ENCODE measurements at regions not wholly inside any gene's neighbourhood (a gene's known extent, or its start where the extent isn't known, plus 50 kb on each side); places are given as distances from the start of the nearest gene placed in this dataset.
"Not testable (repeated sequence)": the region's sequence is repeated elsewhere in the genome, so short reads cannot be mapped to it uniquely, and the experiment has no call there.

DNA sequence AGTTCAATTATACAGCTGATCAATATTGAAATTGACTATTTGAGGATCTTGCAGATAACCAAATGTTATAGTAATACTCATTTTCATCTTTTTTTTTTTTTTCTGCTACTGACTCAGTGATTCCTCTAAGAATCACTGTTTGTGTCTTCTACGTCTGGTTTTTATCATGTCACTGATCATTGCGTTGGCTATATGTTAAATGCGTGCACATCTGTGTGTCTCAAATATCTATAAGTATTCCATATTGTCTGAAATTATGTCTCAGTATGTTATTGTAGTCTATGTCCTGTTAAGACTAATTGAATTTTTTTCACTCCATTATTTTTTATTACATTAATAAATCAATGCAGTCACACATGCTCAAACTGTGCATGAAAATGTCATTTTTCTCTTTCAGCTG is 200.5 kb downstream of the PCDH20 start:
- Mint-ChIP-seq H3K27ac (ENCODE audit: unreplicated experiment) (no peak overlapping the region), H3K9me3 (ENCODE audit: unreplicated experiment) (no peaks in the 10 kb centered on the region), H3K36me3 (ENCODE audit: unreplicated experiment) (no peaks in the 10 kb centered on the region), H3K27me3 (ENCODE audit: unreplicated experiment) (no peaks in the 10 kb centered on the region), H3K4me1 (ENCODE audit: low read depth, unreplicated experiment) (no peaks in the 10 kb centered on the region), H3K4me3 (ENCODE audit: unreplicated experiment) (no peak overlapping the region)
- no peak for DNase-seq
- TF ChIP-seq, protein P1, sequence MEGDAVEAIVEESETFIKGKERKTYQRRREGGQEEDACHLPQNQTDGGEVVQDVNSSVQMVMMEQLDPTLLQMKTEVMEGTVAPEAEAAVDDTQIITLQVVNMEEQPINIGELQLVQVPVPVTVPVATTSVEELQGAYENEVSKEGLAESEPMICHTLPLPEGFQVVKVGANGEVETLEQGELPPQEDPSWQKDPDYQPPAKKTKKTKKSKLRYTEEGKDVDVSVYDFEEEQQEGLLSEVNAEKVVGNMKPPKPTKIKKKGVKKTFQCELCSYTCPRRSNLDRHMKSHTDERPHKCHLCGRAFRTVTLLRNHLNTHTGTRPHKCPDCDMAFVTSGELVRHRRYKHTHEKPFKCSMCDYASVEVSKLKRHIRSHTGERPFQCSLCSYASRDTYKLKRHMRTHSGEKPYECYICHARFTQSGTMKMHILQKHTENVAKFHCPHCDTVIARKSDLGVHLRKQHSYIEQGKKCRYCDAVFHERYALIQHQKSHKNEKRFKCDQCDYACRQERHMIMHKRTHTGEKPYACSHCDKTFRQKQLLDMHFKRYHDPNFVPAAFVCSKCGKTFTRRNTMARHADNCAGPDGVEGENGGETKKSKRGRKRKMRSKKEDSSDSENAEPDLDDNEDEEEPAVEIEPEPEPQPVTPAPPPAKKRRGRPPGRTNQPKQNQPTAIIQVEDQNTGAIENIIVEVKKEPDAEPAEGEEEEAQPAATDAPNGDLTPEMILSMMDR (IDR thresholded peaks at IDR 0.05; ENCODE audit: partially characterized antibody, unreplicated experiment), result no peak

DNA sequence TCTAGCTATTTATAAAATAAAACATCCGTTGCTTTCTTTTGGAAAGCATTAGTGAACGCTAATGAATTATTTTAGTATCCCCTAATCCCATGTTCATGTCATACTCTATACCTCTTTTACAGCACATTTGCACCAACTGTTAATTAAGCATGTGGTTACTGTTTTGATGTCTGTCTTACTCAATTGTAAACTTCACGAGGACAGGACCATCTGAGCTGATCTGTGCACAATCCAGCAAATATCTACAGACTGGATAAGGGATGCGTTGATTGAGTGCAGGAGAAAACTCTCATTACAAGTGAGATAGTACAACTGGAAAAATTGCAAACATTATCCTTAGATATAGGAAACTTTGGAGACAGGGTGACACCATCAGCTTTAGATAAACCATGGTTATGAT is 201.1 kb downstream of the PCDH20 start:
- no peak for DNase-seq
- Mint-ChIP-seq H3K4me3 (ENCODE audit: unreplicated experiment) (no peak overlapping the region), H3K27me3 (ENCODE audit: unreplicated experiment) (no peaks in the 10 kb centered on the region), H3K9me3 (ENCODE audit: unreplicated experiment) (no peaks in the 10 kb centered on the region), H3K4me1 (ENCODE audit: low read depth, unreplicated experiment) (no peaks in the 10 kb centered on the region), H3K36me3 (ENCODE audit: unreplicated experiment) (no peaks in the 10 kb centered on the region), H3K27ac (ENCODE audit: unreplicated experiment) (no peak overlapping the region)
- TF ChIP-seq, protein P1 (IDR thresholded peaks at IDR 0.05; ENCODE audit: partially characterized antibody, unreplicated experiment), result no peak

DNA sequence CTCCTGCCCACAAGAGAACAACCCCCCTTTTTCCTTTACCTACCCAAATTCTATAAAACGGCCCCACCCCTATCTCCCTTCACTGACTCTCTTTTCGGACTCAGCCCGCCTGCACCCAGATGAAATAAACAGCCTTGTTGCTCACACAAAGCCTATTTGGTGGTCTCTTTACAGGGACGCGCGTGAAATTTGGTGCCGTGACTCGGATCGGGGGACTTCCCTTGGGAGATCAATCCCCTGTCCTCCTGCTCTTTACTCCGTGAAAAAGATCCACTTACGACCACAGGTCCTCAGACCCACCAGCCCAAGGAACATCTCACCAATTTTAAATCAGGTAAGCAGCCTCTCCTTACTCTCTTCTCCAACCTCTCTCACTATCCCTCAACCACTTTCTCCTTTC is 209.8 kb downstream of the PCDH20 start:
- H3K4me3 Mint-ChIP-seq (ENCODE audit: unreplicated experiment); H3K9me3 Mint-ChIP-seq (ENCODE audit: unreplicated experiment); H3K4me1 Mint-ChIP-seq (ENCODE audit: low read depth, unreplicated experiment); H3K36me3 Mint-ChIP-seq (ENCODE audit: unreplicated experiment); DNase-seq; H3K27ac Mint-ChIP-seq (ENCODE audit: unreplicated experiment); H3K27me3 Mint-ChIP-seq (ENCODE audit: unreplicated experiment): not testable (repeated sequence)

DNA sequence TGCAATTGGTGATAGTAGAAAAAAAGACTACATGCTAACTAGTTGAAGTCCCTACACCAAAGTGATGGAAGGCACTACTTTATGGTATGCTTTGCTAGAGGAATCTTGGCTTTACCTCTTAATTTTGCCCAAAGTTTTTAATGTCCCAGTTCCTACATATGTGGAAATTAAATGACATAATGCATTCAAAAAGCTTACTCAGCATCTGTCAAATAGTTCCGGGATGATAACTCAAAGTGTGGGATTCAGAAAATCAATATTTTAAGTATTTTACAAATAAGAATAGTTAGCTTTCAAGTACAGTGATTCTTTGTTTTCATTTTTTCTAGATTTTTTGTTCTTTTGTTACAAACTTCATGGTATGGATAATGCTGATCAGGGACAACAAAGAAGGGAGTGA is 211.6 kb downstream of the PCDH20 start:
- Mint-ChIP-seq H3K27ac (ENCODE audit: unreplicated experiment) (no peak overlapping the region), H3K36me3 (ENCODE audit: unreplicated experiment) (no peaks in the 10 kb centered on the region), H3K27me3 (ENCODE audit: unreplicated experiment) (no peaks in the 10 kb centered on the region), H3K9me3 (ENCODE audit: unreplicated experiment) (peaks cover 4% of the 10 kb centered on the region), H3K4me1 (ENCODE audit: low read depth, unreplicated experiment) (no peaks in the 10 kb centered on the region), H3K4me3 (ENCODE audit: unreplicated experiment) (no peak overlapping the region)
- no peak for DNase-seq
- TF ChIP-seq, protein P1 (IDR thresholded peaks at IDR 0.05; ENCODE audit: partially characterized antibody, unreplicated experiment), result no peak

DNA sequence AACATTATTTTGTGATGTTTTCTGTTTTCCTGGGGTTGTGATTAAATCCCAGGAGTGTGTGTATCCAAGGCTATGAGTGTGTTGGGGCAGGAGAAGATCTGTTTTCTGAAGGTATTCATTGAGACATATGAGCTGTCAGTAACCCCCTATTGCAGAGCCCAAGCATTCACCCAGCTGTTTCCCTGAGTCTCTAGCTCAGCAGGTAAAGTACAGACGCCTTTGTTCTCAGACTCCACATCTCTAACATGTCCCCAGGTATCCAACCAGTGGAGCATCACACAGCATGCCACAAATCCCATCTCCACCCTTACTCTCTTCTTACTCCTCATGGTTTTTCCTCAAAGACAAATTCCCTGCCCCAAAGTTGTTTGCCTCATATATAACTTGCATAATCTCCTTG is 213.6 kb downstream of the PCDH20 start:
- Mint-ChIP-seq H3K4me1 (ENCODE audit: low read depth, unreplicated experiment) (no peaks in the 10 kb centered on the region), H3K9me3 (ENCODE audit: unreplicated experiment) (peaks cover 4% of the 10 kb centered on the region), H3K36me3 (ENCODE audit: unreplicated experiment) (no peaks in the 10 kb centered on the region), H3K27ac (ENCODE audit: unreplicated experiment) (no peak overlapping the region), H3K27me3 (ENCODE audit: unreplicated experiment) (no peaks in the 10 kb centered on the region), H3K4me3 (ENCODE audit: unreplicated experiment) (no peak overlapping the region)
- no peak for DNase-seq
- TF ChIP-seq, protein P1 (IDR thresholded peaks at IDR 0.05; ENCODE audit: partially characterized antibody, unreplicated experiment), result no peak

DNA sequence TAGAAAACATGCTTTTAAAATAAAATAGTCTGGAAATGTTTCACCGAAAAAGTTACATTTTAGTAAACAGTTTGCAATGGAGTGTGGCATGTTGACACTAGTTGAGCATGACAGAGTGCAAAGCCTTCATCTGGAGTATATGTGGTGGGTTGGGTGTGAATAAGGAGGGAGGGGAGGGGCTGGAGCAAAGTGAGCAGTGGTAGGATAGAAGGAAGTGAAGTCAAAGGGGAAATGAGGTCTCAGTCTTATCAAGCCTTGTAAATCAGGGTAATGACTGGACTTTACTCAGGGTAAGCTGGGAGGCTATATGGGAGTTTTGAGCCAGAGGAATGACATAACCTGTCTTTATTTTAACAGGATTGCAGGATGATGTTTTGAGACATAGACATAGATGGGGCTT is 222.8 kb downstream of the PCDH20 start:
- H3K9me3 Mint-ChIP-seq (ENCODE audit: unreplicated experiment), result no peaks in the 10 kb centered on the region
- no peak overlapping the region for H3K27ac Mint-ChIP-seq (ENCODE audit: unreplicated experiment)
- H3K36me3 Mint-ChIP-seq (ENCODE audit: unreplicated experiment), result no peaks in the 10 kb centered on the region
- H3K4me1 Mint-ChIP-seq (ENCODE audit: low read depth, unreplicated experiment), result no peaks in the 10 kb centered on the region
- H3K27me3 Mint-ChIP-seq (ENCODE audit: unreplicated experiment), result no peaks in the 10 kb centered on the region
- TF ChIP-seq, protein P1 (IDR thresholded peaks at IDR 0.05; ENCODE audit: partially characterized antibody, unreplicated experiment), result no peak
- no peak for DNase-seq
- H3K4me3 Mint-ChIP-seq (ENCODE audit: unreplicated experiment), result no peak overlapping the region
